Activated CD4-positive, alpha-beta T cell treated with anti-CD3 and anti-CD28 coated beads, Interleukin-2, amount 50 U/mL, for 1 hour (primary cell): ENCODE measurements at regions not wholly inside any gene's neighbourhood (a gene's known extent, or its start where the extent isn't known, plus 50 kb on each side); places are given as distances from the start of the nearest gene placed in this dataset.
"Not testable (repeated sequence)": the region's sequence is repeated elsewhere in the genome, so short reads cannot be mapped to it uniquely, and the experiment has no call there.

Experiments
- DNase-seq: peaks from one replicate; pipeline ENCODE4 v3.0.0-alpha.2; 2020

DNA sequence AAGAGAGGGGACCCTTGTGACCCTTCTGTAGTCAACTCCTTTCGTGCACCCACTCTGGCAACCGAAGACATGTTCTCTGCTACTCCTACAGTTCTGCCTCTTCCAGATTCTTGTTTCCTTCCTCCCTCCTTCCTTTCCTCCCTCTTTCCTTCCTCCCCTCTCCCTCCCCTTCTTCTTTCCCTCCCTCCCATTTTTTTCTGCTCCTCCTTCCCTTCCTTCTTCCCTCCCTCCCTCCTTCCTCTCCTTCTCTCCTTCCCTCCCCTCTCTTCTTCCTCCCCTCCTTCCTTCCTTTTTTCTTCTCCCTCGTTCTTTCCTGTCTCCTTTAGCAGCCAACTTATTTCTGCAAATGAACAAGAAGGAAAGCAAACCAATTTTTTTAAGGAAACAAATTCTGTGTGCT lies 111.5 kb downstream of the NPTX2 start:
- DNase-seq: no peak

DNA sequence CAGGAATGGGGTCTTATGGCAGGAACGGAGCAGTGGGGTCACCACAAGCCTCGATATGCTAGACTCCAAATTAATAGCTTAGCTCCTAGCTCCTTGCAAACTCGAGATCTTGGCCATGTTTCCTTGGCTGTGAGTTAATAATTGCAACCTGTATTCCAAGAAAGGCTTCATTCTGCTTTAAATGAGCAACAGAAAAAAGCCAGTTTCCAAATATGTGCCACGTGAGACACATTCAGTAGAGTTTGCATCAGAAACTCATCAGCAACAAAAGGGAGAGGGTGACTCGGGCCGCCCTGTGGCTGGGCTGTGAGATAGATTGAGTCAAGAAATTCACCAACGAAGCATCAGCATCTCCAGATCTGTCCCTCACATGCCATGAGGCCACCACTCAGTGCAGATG lies 112.0 kb downstream of the NPTX2 start:
- DNase-seq: no peak

DNA sequence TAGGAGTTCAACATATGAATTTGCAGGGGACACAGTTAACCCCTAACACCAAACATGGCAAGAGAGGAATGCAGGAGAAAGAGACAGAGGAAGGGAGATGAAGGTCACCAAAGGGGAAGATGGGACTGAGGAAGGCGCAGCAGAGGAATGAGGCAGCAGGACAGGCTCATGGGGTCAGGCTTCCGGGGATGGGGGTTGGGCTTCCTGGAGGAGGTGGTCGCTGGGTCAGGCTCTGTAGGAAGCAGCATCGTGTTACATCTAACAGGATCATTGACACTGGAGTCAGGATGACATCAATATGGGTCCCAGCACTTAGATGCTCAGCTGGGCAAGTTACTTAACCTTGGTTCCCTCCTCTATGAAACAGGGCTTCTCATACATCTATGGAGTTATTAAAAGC lies 113.2 kb downstream of the NPTX2 start:
- no peak for DNase-seq

DNA sequence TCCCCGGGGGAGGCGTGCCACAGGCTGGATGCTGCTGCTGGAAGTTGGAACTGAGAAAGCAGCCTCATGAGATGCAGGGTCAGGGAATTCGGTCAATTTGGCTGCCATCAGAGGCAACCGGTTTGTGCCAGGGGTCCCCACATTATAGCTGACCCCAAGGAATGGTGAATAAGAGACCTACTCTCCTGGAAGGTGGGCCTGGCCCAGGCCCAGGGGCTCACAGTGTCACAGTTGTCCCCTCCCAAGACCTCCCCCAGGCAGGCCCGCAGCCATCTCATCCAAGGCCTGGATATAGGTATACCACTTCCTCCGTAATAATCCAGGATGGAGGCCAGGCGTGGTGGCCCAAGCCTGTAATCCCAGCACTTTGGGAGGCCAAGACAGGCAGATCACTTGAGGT lies 114.6 kb downstream of the NPTX2 start:
- DNase-seq: no peak

DNA sequence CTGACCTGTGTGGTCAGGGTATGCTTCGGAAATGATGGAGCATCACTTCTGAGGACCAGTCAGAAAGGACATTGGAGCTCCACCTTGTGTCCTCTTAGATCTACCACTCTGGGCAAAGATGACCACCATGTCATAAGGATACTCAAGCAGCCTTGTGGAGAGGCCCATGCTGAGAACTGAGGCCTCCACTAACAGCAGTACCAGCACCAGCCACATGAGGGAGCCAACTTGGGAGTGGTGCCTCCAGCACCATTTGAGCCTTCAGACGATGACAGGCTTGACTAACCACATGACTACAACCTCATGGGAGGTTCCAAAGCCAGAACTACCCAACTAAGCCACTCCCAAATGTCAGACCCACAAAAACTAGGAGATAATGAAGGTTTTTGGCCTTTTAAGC lies 116.0 kb downstream of the NPTX2 start:
- peak; percentile 19 for DNase-seq

DNA sequence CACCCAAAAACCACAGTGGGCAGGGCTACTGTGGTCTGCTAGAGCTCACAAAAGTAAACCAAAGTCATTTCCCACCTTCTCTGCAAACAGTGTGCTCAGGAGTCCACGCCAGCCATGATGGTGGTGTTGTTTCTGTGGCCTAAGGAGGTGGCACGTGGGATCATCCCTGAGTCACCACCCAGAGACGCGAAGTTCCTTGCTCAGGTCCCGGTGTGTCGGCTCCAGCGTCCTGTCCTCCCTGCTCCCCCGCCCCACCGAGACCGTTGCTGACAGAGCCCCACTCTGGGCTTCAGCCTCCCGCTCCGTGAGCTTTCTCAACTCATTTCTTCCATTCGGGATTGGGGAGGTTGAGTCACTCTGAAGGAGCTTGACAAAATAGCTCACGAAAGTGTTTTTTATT lies 118.7 kb downstream of the NPTX2 start:
- no peak for DNase-seq

DNA sequence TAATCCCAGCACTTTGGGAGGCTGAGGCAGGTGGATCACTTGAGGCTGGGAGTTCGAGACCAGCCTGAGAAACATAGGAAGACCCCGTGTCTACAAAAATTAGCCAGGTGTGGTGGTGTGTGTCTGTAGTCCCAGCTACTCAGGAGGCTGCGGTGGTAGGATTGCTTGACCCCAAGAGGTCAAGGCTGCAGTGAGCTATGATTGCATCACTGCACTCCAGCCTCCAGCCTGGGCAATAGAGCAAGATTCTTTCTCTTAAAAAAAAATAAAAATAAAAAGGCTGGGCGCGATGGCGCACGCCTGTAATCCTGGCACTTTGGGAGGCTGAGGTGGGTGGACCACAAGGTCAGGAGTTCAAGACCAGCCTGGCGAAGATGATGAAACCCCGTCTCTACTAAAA lies 119.4 kb downstream of the NPTX2 start:
- DNase-seq: not testable (repeated sequence)

DNA sequence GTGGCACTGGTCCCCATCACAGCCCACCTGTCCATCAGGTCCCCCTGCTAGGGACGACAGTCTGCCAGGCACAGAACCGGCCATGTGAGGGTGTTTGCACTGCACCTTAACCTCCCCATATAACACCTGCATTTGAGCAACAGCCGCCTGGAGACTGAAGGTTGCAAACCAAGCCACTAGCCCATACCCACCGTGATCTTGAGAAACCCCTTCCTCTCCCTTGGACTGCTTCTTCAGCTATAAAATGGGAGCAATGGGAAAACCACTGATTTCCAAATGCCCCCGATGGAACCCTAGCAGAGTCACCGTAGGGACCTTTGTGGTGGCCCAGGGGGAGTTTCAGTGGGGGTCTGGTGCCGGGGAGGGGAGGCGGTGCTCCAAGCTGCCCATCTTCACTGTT lies 120.1 kb downstream of the NPTX2 start:
- no peak for DNase-seq

DNA sequence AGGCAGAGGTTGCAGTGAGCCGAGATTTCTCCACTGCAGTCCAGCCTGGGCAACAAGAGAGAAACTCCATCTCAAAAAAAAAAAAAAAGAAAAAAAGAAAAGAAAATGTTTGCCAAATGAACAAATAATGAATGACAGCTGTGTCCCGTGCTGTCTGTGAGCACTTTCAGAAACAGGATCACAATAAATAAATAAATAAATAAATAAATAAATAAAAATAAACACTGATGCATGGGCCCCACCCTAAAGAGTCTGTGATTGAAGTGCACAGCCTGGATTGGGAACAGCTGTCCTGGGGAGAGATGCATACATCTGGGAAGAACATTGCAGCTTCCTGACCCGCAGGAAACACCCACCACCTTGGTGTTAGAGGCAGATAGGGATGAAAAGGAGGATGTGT lies 123.6 kb downstream of the NPTX2 start:
- no peak for DNase-seq

DNA sequence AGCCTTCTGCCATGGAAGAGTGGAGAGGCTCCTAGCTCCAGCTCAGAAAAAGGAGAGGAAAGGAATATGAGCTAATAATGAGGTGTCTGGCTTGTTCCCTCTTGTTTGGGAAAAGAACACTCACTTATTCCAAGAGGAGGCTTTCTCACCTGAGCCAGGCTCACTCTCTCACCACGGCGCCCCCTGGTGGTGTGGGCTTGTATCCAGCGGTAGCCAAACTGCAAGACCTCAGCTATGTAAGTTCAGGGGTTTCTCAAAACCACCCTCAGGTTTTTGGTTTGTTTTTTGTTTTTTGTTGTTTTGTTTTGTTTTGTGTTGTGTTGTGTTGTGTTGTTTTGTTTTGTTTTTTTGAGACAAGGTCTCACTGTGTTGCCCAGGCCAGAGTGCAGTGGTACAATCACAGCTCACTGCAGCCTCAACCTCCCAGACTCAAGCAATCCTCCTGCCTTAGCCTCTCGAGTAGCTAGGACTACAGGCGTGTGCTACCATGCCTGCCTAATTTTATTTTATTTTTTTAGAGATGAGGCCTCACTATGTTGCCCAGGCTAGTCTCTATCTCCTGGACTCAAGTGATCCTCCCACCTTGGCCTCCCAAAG lies 124.0 kb downstream of the TMEM130 start:
- peak; percentile 66 for DNase-seq

DNA sequence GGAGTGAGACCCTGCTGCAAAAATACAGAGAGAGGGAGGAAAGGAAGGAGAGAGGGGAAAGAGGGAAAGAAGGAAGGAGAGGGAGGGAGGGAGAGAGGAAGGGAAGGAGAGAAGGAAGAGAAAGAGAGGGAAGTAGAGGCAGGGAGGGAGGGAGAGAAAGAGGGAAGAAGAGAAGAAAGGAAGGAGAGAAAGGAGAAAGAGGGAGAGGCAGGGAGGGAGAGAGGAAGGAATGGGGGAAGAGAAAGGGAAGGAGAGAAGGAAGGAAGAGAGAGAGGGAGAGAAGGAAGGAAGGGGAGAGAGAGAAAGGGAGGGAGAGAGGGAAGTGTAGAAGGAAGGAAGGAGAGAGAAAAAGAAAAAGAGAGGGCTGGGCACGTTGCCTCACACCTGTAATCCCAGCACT lies 121.7 kb downstream of the TMEM130 start:
- no peak for DNase-seq

DNA sequence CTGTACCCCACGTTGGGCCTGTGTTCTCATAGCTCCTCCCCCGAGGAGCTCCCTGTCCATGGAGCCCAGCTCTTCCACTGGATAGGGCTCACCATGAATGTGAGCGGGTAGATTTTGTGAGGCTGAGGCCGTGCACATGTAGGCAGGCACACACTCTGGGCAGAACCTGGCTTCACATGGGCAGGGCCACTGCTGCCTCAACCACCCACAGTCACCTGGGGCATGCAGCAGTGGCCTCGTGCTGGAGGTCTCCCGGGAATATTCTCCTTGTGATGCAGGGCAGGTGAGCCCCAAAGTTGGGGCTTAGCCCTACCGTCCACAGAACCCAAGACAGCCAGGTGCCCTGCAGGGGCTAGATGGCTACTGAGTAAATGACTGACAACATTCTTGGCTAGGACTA lies 116.6 kb downstream of the TMEM130 start:
- no peak for DNase-seq

DNA sequence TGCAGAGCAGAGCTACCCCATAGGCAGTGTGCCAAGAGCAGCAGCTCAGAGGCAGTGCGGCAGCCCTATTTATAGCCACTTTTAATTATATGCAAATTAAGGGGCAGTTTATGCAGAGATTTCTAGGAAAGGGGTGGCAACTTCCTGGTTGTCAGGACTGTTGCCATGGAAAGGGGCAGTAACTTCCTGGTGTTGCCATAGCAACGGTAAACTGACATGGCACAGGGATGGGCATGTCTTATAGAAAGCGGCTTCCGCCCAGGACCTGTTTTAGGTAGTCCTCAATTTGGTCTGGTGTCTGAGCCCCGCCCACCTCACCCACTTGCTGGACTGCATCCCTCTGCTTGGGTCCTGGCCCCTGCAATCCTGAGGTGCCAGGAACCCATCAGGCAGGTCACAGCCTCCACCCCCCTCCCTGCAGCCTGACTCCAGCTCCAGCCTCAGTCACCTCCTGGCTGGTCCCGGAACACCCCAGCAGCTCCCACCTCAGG lies 115.8 kb downstream of the TMEM130 start:
- no peak for DNase-seq

DNA sequence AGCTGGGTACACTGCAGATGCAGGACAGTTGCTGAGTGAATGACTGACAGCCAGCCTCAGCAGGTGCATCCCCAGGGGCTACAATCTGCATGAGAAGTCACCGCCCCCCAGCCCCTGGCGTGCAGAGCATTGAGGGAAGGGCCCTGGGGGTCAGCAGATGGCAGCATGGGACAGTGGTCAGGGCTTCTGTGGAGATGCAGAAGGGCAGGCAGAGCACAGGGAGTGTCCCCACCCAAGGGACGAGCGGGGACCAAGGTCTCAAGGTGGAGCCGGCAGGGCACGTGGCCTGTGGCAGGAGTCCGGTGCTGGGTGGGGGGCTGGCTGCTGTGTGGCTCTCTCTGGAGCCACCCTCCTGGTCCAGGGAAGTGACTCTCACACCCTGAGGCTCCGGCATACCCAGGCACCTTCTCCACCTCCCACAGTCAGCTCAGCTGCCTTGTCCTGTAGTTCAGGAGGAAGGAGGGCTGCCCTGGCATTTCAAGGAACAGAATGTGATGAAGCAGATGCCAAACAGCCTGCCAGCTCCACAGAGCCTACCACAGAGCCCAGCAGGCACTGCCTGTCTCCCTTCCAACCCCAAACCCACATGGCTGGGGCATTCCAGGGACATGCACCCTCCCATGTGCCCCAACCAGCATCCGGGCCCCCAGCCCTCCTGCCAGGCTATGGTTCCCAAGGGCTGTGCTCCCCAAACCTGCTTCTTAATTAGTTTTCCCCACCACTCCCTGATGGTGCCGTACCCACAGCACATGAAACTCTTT lies 114.5 kb downstream of the TMEM130 start:
- no peak for DNase-seq

DNA sequence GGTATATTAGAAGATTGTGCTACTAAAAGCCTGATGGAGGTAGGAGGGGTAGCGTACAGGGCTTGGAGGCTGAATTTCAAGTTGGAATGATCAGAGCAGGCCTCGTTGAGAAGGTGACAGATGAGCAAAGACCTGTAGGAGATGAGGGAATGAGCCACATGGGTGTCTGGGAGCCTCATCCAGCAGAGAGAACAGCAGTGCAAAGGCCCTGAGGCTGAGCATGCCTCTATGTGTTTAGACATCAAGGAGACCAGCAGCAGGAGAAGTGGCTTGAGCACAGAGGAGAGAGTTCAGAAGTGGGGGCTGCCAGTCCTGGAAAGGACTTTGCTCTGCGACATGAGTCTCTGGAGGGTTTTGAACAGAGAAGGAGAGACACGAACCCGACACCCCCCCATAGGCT lies 111.7 kb downstream of the TMEM130 start:
- DNase-seq: no peak

DNA sequence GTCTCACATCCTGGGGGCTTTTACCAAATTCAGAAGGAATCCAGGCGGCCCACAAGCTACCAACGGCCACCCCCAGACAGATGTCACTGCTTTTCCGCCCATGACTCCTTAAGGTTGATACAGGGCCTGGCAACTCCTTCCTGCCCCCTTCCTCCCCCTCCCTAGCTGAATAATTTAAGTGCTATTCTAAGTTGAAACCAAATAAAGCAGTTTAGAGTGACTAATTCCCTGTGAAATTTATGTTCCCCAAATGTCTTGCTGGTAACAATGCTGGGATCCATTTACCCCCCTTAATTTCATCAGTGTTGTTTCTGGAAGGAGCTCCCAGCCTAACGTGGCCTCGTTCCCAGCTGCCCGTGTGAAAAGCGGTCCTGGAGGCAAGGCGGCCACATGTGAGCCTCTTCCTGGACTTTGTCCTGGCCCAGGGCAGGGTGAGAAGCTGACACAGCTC lies 109.6 kb downstream of the TMEM130 start:
- DNase-seq: no peak

DNA sequence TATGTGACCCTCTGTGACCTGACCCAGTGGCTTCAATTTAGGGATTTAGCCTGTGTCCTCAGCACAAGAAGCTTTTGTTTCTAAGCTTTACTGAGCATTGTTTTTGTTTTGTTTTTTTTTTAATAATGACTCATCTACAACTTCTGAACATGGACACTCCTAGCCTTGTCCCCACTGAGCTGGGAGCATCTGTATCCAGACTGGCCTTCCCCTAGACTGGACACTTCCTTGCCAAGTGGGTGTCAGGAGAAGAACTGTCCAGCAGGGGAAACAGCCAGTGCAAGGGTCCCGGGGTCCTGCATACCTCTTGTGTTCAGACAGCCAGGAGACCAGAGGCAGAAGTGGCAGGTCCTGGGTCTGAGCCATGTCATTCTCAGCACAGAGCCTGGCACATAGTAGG lies 108.6 kb downstream of the TMEM130 start:
- no peak for DNase-seq

DNA sequence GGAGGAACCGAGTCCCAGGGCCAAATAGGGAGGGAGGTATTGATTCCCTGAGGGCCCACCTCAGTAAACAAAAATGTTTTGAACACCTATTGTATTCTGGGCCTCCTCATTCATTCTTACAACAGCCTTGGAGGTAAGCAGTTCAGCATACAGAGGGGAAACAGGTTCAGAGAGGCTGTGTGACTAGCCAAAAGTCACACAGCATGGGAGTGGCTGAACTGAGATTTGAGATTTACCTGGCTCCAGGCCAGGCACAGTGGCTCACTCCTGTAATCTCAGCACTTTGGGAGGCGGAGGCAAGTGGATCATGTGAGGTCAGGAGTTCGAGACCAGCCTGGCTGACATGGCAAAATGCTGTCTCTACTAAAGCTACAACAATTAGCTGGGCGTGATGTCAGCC lies 107.2 kb downstream of the TMEM130 start:
- DNase-seq: no peak

DNA sequence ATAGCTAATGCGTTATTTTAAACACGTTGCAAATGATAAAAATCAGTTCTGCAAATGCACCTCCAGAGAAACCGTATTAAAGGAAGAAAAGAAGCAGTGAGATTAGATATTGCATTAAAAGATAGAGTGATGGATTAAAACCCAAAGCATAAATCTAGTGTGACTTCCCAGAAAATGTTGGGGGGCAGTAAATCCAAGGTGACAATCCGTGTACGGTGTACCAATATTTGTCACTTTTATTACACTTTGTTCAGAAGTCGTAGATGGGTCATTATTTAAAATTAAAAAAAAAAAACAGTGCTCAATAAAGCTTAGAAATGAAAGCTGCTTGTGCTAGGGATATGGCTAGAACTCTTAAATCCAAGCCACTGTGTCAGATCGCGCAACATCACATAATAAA lies 106.4 kb downstream of the TMEM130 start:
- no peak for DNase-seq

DNA sequence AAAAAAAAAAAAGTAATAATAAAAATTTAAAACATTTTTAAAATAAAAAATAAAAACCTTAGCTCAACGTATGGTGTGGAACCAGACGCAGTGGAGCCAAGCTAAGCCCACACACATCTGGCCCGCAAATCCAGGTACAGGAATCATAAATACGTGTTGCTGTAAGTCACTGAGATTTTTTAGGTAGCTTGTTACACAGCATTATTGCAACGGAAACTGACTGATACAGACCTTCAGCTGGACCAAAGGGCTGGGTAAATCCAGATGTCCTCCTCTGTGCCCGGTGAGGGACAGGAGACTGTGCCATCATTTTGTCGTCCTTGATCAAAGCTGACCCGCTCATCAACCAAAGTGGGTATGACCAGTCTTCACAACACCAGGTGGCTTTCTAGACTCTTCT lies 104.9 kb downstream of the TMEM130 start:
- no peak for DNase-seq

DNA sequence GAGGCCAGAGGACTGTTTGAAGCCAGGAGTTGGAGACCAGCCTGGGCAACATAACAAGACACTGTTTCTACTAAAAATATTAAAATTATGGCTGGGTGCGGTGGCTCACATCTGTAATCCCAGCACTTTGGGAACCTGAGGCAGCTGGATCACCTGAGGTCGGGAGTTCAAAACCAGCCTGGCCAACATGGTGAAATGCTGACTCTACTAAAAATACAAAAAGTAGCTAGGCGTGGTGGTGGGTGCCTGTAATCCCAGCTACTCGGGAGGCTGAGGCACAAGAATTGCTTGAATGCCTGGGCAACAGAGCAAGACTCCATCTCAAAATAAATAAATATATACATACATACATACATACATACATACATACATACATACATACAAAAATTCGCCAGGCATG lies 99.7 kb downstream of the TMEM130 start:
- not testable (repeated sequence) for DNase-seq

DNA sequence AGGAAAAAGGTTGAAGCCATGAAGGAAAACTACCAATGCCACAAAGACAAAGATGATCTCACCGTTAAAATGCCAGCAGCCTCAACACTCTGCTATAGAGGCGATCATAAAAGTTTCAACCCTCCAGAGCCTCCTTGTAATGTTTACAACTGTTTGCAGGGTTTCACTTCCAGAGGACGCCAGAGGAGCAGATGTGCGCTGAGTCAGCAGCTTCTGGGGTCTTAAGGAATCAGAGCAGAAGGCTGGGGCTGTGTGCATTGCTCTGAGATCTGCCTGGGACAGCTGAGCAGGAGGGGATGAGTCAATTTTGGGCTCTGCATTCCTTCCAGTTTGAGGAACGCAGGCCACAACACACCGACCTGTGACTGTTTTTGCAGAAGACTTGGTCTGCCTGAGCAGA lies 98.3 kb downstream of the TMEM130 start:
- no peak for DNase-seq

DNA sequence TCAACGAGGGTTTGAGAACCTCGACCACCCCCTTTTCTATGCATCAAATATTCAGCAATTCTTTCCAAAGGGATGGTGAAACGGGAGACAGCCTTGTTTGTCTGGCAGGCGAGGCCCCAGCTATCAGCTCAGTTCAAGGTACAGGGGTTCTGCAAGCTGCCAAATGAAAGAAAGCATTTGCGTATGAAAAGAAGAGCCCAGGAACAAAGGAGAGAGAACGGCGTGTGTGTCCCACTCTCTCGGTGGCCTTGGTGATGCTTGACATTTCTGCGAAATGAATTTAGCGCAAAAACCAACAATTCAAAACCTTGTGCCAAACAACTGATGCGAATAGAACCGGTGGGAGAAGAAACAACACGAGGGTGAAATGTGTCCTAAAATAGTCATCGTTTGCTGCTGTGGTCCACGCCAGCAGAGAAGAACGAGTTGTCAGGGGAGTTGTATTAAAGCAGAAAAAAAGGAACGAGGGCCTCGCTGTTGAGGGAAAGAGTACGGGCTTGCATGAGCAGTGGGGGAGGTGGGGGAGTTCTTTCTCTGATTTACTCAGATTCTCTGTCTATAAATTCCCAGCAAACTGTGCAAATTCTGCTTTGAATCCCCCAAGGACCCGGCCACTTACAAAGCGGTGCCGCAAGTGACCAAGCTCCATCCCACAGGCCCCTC lies 97.7 kb downstream of the TMEM130 start:
- no peak for DNase-seq

DNA sequence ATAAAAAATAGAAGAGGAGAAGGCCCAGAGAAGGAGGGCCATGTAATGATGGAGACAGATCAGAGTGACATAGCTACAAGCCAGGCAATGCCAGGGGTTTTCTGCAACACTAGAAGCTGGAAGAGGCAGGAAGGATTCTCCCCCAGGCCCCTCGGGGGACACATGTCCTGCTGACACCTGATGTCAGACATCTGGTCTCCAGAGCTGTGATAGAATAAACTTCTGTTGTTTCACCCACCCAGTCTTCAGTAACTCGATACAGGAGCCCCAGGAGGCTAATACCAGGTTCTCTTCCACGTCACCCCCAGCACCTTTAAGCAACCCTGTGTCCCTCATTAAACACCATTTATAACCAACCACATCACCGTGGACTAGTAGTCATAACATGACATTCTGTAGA lies 94.9 kb downstream of the TMEM130 start:
- DNase-seq: no peak
